ENCODE measurements at regions not wholly inside any gene's neighbourhood (a gene's known extent, or its start where the extent isn't known, plus 50 kb on each side); places are given as distances from the start of the nearest gene placed in this dataset.

- Histone ChIP-seq H3K4me3 (ENCODE audit: low read length in 2 of 2) (no peak overlapping the region), H3K4me1 (ENCODE audit: control insufficient read depth, insufficient read depth, low read length) (no peaks in the 10 kb centered on the region), H3K9ac (ENCODE audit: low read length in 2 of 2) (no peak overlapping the region), H3K9me3 (ENCODE audit: control insufficient read depth in 2 of 2, low read length in 2 of 2) (peaks cover 8 to 10% of the 10 kb centered on the region in 2 donors), H3K27ac (ENCODE audit: low read length) (no peak overlapping the region), H3K36me3 (ENCODE audit: control insufficient read depth in 2 of 2, insufficient read depth in 2 of 2, low read length in 2 of 2) (no peaks in the 10 kb centered on the region), H3K27me3 (ENCODE audit: control insufficient read depth in 1 of 2, insufficient read depth in 2 of 2, low read length in 2 of 2) (peaks cover 16 to 26% of the 10 kb centered on the region in 2 donors)
Measured at GRCh38 chr1:38297246-38297645, 250.7 kb upstream of the POU3F1 start.

- Histone ChIP-seq H3K9ac (ENCODE audit: low read length in 2 of 2) (no peak overlapping the region), H3K9me3 (ENCODE audit: control insufficient read depth in 2 of 2, low read length in 2 of 2) (peaks cover 8 to 10% of the 10 kb centered on the region in 2 donors), H3K4me3 (ENCODE audit: low read length in 2 of 2) (no peak overlapping the region), H3K4me1 (ENCODE audit: control insufficient read depth, insufficient read depth, low read length) (no peaks in the 10 kb centered on the region), H3K27ac (ENCODE audit: low read length) (no peak overlapping the region), H3K36me3 (ENCODE audit: control insufficient read depth in 2 of 2, insufficient read depth in 2 of 2, low read length in 2 of 2) (no peaks in the 10 kb centered on the region), H3K27me3 (ENCODE audit: control insufficient read depth in 1 of 2, insufficient read depth in 2 of 2, low read length in 2 of 2) (peaks cover 17 to 31% of the 10 kb centered on the region in 2 donors)
Measured at GRCh38 chr1:38296047-38296446, 249.5 kb upstream of the POU3F1 start.

GRCh38 chr1:38293567-38293966 is 247.0 kb upstream of the POU3F1 start:
- no peaks in the 10 kb centered on the region for H3K36me3 ChIP-seq (ENCODE audit: control insufficient read depth in 2 of 2, insufficient read depth in 2 of 2, low read length in 2 of 2)
- H3K27me3 ChIP-seq (ENCODE audit: control insufficient read depth in 1 of 2, insufficient read depth in 2 of 2, low read length in 2 of 2): peaks cover 14 to 25% of the 10 kb centered on the region in 2 donors
- H3K4me3 ChIP-seq (ENCODE audit: low read length in 2 of 2): no peak overlapping the region
- H3K27ac ChIP-seq (ENCODE audit: low read length): no peak overlapping the region
- H3K4me1 ChIP-seq (ENCODE audit: control insufficient read depth, insufficient read depth, low read length): no peaks in the 10 kb centered on the region
- no peak overlapping the region for H3K9ac ChIP-seq (ENCODE audit: low read length in 2 of 2)
- peaks cover 8 to 10% of the 10 kb centered on the region in 2 donors for H3K9me3 ChIP-seq (ENCODE audit: control insufficient read depth in 2 of 2, low read length in 2 of 2)

DNA sequence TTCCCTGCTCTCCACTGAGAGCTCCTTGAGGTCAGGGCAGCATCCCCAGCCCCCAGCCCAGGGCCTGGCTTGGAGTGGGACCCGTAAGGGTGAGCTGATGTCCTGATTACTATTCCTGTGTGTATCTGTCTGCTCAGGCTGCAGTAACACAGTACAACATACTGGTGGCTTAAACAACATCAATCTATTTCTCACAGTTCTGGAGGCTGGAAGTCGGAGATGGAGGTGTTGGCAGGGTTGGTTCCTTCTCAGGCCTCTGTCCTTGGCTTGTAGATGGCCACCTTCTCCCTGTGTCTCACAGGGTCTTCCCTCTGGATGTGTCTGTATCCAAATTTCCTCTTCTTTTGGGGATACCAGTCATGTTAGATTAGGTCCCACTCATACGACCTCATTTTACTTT is 246.4 kb upstream of the POU3F1 start:
- Histone ChIP-seq H3K4me3 (ENCODE audit: low read length in 2 of 2) (no peak overlapping the region), H3K27ac (ENCODE audit: low read length) (no peak overlapping the region), H3K4me1 (ENCODE audit: control insufficient read depth, insufficient read depth, low read length) (no peaks in the 10 kb centered on the region), H3K9me3 (ENCODE audit: control insufficient read depth in 2 of 2, low read length in 2 of 2) (peaks cover 8 to 10% of the 10 kb centered on the region in 2 donors), H3K9ac (ENCODE audit: low read length in 2 of 2) (no peak overlapping the region), H3K27me3 (ENCODE audit: control insufficient read depth in 1 of 2, insufficient read depth in 2 of 2, low read length in 2 of 2) (peaks cover 10 to 22% of the 10 kb centered on the region in 2 donors), H3K36me3 (ENCODE audit: control insufficient read depth in 2 of 2, insufficient read depth in 2 of 2, low read length in 2 of 2) (no peaks in the 10 kb centered on the region)

DNA sequence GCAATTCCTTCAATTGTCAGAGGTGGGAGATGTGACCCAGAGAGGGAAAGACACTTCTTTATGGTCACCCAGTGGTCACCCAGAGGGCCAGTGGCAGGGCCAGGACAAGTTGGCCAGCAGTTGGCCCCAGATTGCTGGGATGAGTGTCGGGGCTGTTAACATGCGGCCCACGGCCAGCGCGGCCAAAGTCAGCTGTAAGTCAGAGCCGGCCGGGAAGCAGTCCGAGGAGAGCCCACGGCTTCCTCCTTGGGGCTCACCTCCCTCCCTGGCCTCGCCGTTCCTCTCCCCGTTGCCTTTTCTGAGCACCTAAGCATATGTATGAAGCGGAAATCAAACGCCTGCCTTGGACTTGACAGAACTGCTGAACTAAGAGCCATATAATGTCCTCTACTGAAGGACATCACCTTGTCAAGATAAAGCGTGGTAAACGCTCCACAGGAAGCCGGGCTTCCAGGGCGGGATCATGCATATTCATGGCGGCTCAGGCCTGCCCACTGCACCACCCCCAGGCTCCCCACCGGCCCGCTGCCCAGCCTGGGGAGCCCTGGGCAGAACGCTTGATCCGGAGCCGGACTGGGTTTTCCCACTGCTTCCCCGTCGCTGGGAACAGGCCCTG is 245.4 kb upstream of the POU3F1 start:
- Histone ChIP-seq H3K36me3 (ENCODE audit: control insufficient read depth in 2 of 2, insufficient read depth in 2 of 2, low read length in 2 of 2) (no peaks in the 10 kb centered on the region), H3K27me3 (ENCODE audit: control insufficient read depth in 1 of 2, insufficient read depth in 2 of 2, low read length in 2 of 2) (peaks cover 10 to 20% of the 10 kb centered on the region in 2 donors), H3K9me3 (ENCODE audit: control insufficient read depth in 2 of 2, low read length in 2 of 2) (peaks cover 5% of the 10 kb centered on the region in 2 donors), H3K27ac (ENCODE audit: low read length) (no peak overlapping the region), H3K4me1 (ENCODE audit: control insufficient read depth, insufficient read depth, low read length) (no peaks in the 10 kb centered on the region), H3K9ac (ENCODE audit: low read length in 2 of 2) (no peak overlapping the region), H3K4me3 (ENCODE audit: low read length in 2 of 2) (peak overlapping the region in 1 of 2 donors; percentile 35)

GRCh38 chr1:38291336-38291735 is 244.7 kb upstream of the POU3F1 start:
- Histone ChIP-seq H3K27ac (ENCODE audit: low read length) (no peak overlapping the region), H3K27me3 (ENCODE audit: control insufficient read depth in 1 of 2, insufficient read depth in 2 of 2, low read length in 2 of 2) (peaks cover 6 to 15% of the 10 kb centered on the region in 2 donors), H3K4me1 (ENCODE audit: control insufficient read depth, insufficient read depth, low read length) (no peaks in the 10 kb centered on the region), H3K9ac (ENCODE audit: low read length in 2 of 2) (no peak overlapping the region), H3K9me3 (ENCODE audit: control insufficient read depth in 2 of 2, low read length in 2 of 2) (peaks cover 3 to 5% of the 10 kb centered on the region in 2 donors), H3K36me3 (ENCODE audit: control insufficient read depth in 2 of 2, insufficient read depth in 2 of 2, low read length in 2 of 2) (no peaks in the 10 kb centered on the region), H3K4me3 (ENCODE audit: low read length in 2 of 2) (no peak overlapping the region)

DNA sequence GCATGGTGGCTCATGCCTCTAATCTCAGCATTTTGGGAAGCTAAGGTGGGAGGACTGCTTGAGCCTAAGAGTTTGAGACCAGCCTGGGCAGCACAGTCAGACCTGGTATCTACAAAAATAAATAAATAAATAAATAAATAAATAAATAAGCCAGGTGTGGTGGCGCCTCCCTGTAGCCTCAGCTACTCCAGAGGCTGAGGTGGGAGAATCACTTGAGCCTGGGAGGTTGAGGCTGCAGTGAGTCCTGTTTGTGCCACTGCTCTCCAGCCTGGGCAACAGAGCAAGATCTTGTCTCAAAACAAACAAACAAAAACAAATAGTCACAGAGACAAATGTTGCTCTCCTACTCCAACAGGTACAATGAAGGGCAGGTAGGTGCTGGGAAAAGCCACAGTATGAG is 242.4 kb upstream of the POU3F1 start:
- Histone ChIP-seq H3K9ac (ENCODE audit: low read length in 2 of 2) (no peak overlapping the region), H3K4me3 (ENCODE audit: low read length in 2 of 2) (no peak overlapping the region), H3K36me3 (ENCODE audit: control insufficient read depth in 2 of 2, insufficient read depth in 2 of 2, low read length in 2 of 2) (no peaks in the 10 kb centered on the region), H3K27ac (ENCODE audit: low read length) (no peak overlapping the region), H3K4me1 (ENCODE audit: control insufficient read depth, insufficient read depth, low read length) (no peaks in the 10 kb centered on the region), H3K9me3 (ENCODE audit: control insufficient read depth in 2 of 2, low read length in 2 of 2) (peaks cover 3 to 5% of the 10 kb centered on the region in 2 donors), H3K27me3 (ENCODE audit: control insufficient read depth in 1 of 2, insufficient read depth in 2 of 2, low read length in 2 of 2) (peaks cover 3 to 11% of the 10 kb centered on the region in 2 donors)

DNA sequence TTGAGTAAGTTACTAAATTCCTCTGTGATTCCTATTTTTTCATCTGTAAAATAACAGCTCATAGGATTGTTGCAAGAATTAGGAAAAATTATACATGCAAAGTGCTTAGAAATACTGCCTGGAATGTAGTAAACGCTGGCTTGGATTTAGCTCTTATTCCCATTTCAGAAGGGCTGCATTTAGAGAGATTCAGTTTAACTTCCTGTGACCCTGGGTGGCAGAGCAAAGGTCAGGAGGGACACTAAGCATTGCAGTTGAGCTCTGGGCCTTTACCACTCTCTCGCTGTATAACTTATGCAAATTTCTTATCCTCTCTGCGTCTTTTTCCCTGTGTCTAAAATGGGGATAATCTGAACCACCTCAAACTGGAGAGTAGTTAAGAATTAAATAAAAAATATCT is 241.0 kb upstream of the POU3F1 start:
- H3K27ac ChIP-seq (ENCODE audit: low read length): no peak overlapping the region
- no peak overlapping the region for H3K4me3 ChIP-seq (ENCODE audit: low read length in 2 of 2)
- no peaks in the 10 kb centered on the region for H3K4me1 ChIP-seq (ENCODE audit: control insufficient read depth, insufficient read depth, low read length)
- no peaks in the 10 kb centered on the region for H3K36me3 ChIP-seq (ENCODE audit: control insufficient read depth in 2 of 2, insufficient read depth in 2 of 2, low read length in 2 of 2)
- no peak overlapping the region for H3K9ac ChIP-seq (ENCODE audit: low read length in 2 of 2)
- H3K9me3 ChIP-seq (ENCODE audit: control insufficient read depth in 2 of 2, low read length in 2 of 2): no peaks in the 10 kb centered on the region
- peaks cover 3 to 6% of the 10 kb centered on the region in 2 donors for H3K27me3 ChIP-seq (ENCODE audit: control insufficient read depth in 1 of 2, insufficient read depth in 2 of 2, low read length in 2 of 2)

- H3K27ac ChIP-seq (ENCODE audit: low read length): no peak overlapping the region
- no peaks in the 10 kb centered on the region for H3K36me3 ChIP-seq (ENCODE audit: control insufficient read depth in 2 of 2, insufficient read depth in 2 of 2, low read length in 2 of 2)
- no peak overlapping the region for H3K4me3 ChIP-seq (ENCODE audit: low read length in 2 of 2)
- no peaks in the 10 kb centered on the region for H3K4me1 ChIP-seq (ENCODE audit: control insufficient read depth, insufficient read depth, low read length)
- peaks cover 0 to 8% of the 10 kb centered on the region in 2 donors for H3K27me3 ChIP-seq (ENCODE audit: control insufficient read depth in 1 of 2, insufficient read depth in 2 of 2, low read length in 2 of 2)
- H3K9ac ChIP-seq (ENCODE audit: low read length in 2 of 2): no peak overlapping the region
- no peaks in the 10 kb centered on the region for H3K9me3 ChIP-seq (ENCODE audit: control insufficient read depth in 2 of 2, low read length in 2 of 2)
Measured at GRCh38 chr1:38287036-38287435, 240.4 kb upstream of the POU3F1 start.

- Histone ChIP-seq H3K4me1 (ENCODE audit: control insufficient read depth, insufficient read depth, low read length) (no peaks in the 10 kb centered on the region), H3K27me3 (ENCODE audit: control insufficient read depth in 1 of 2, insufficient read depth in 2 of 2, low read length in 2 of 2) (peaks cover 0 to 8% of the 10 kb centered on the region in 2 donors), H3K9ac (ENCODE audit: low read length in 2 of 2) (no peak overlapping the region), H3K27ac (ENCODE audit: low read length) (no peak overlapping the region), H3K9me3 (ENCODE audit: control insufficient read depth in 2 of 2, low read length in 2 of 2) (no peaks in the 10 kb centered on the region), H3K36me3 (ENCODE audit: control insufficient read depth in 2 of 2, insufficient read depth in 2 of 2, low read length in 2 of 2) (no peaks in the 10 kb centered on the region), H3K4me3 (ENCODE audit: low read length in 2 of 2) (no peak overlapping the region)
Measured at GRCh38 chr1:38285807-38286530, 239.4 kb upstream of the POU3F1 start.

- H3K4me1 ChIP-seq (ENCODE audit: control insufficient read depth, insufficient read depth, low read length): no peaks in the 10 kb centered on the region
- no peaks in the 10 kb centered on the region for H3K36me3 ChIP-seq (ENCODE audit: control insufficient read depth in 2 of 2, insufficient read depth in 2 of 2, low read length in 2 of 2)
- no peak overlapping the region for H3K27ac ChIP-seq (ENCODE audit: low read length)
- no peak overlapping the region for H3K9ac ChIP-seq (ENCODE audit: low read length in 2 of 2)
- peaks cover 0 to 3% of the 10 kb centered on the region in 2 donors for H3K9me3 ChIP-seq (ENCODE audit: control insufficient read depth in 2 of 2, low read length in 2 of 2)
- H3K4me3 ChIP-seq (ENCODE audit: low read length in 2 of 2): no peak overlapping the region
- peaks cover 0 to 8% of the 10 kb centered on the region in 2 donors for H3K27me3 ChIP-seq (ENCODE audit: control insufficient read depth in 1 of 2, insufficient read depth in 2 of 2, low read length in 2 of 2)
Measured at GRCh38 chr1:38284953-38285352, 238.4 kb upstream of the POU3F1 start.
